ENCODE measurements at regions not wholly inside any gene's neighbourhood (a gene's known extent, or its start where the extent isn't known, plus 50 kb on each side); places are given as distances from the start of the nearest gene placed in this dataset.

GRCh38 chr14:62253911-62254310 lies 491.7 kb downstream of the SNAPC1 start:
- no peak for DNase-seq (ENCODE audit: low read depth, low spot score)

DNA sequence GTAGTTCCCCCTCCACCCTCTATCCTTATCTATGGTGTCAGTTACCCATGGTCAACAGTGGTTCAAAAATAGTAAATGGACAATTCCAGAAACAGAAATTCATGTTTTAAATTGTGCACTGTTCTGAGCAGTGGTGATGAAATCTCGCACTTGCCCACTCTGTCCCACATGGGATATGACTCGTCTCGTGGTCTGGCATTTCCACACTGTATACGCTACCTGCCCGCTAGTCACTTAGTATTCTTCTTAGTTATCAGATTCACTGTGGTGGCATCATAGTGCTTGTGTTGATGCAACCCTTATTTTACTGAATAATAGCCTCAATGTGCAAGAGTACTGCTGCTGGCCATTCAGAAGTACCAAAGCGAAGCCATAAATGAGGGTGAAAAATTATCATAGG lies 507.0 kb downstream of the SNAPC1 start:
- DNase-seq (ENCODE audit: low read depth, low spot score) = no peak

DNA sequence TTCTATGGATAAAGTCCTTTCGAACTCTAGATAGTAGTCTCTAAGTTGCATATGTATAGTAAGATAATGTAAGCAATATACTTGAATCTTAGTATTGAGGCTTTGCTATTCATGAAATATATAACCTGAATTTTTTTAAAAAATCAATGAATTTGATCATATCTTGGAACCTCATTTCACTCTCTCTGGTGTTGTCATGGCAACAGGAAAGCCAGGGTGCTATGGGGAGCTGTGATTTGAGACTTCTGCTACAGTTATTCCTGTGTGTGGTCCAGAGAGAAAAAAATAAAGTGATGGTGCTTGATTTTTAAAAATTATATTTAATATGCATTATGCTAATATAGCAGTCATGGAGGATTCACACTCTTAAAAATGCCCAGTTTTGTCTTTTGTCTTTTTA lies 508.0 kb downstream of the SNAPC1 start:
- no peak for DNase-seq (ENCODE audit: low read depth, low spot score)

DNA sequence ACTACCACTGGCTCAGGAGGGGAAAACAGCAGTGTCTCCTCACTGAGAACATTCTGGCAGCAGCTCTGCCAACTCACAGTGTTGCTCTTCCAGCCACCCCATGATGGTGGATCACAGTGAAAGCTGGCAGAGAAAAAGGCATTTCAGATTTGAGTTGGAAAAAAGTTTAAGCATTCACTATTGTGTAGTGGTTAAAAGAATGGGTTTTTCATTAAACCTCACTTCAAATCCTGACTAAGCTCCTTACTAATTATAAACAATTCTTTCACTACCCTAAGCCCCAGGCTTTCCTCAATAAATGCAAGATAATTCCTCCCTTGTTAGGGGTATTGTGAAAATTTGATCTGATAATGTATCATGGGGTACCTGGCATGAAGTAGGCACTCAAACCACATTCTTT lies 518.1 kb downstream of the SNAPC1 start:
- DNase-seq (ENCODE audit: low read depth, low spot score) = no peak

GRCh38 chr14:62283837-62284236 lies 521.6 kb downstream of the SNAPC1 start:
- no peak for DNase-seq (ENCODE audit: low read depth, low spot score)

GRCh38 chr14:62289471-62289870 lies 527.3 kb downstream of the SNAPC1 start:
- no peak for DNase-seq (ENCODE audit: low read depth, low spot score)

DNA sequence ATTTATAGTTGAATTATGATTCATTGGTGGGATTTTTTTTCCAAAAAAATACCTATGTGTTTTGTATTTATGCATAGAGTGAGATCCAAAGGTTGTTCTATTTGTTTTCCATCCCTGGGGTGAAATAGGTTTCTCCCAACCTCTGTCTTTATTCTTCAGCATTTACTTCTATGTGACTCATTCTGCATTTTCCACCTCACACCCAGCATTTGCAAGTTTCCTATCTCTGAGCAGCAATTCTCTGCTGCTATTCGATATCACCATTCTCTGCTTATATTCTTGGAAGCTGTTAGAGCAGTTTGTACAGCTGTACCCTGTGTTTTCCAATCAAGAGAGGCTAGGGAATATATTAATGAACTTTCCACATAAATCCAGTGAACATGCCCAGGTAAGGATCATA lies 538.9 kb downstream of the SNAPC1 start:
- DNase-seq (ENCODE audit: low read depth, low spot score) = no peak

DNA sequence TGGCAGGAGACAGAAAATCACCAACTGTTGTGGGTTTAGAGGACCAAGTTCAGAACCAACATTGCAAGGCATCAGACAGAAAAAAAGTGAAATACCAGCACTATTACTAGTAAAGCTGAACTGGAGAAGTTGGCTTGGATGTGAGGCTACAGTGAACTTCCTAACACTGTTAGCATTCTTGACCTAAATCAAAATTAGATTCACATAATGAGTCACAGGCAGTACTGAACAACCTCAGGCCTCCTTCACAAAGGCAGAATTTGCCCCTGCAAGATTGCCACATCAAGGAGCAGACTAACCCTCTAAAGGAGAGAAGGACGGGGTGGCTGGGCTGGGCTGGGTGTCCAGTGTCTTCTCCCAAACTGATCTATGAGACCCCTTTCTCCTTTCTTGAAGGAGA lies 539.7 kb downstream of the SNAPC1 start:
- no peak for DNase-seq (ENCODE audit: low read depth, low spot score)

DNA sequence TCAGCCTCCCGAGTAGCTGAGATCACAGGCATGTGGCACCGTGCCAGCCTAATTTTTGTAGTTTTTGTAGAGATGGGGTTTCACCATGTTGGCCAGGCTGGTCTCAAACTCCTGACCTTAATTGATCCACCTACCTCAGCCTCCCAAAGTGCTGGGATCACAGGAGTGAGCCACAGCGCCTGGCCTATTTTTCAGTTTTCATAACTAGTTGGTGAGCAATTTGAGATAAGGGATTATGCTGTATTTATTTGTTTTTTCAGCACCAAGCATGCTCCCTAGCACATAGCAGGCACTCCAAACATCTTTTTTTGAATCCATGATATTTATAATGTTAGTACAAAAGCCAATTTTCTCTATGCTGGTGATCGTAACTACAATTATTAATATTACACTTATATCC lies 541.2 kb downstream of the SNAPC1 start:
- no peak for DNase-seq (ENCODE audit: low read depth, low spot score)

DNA sequence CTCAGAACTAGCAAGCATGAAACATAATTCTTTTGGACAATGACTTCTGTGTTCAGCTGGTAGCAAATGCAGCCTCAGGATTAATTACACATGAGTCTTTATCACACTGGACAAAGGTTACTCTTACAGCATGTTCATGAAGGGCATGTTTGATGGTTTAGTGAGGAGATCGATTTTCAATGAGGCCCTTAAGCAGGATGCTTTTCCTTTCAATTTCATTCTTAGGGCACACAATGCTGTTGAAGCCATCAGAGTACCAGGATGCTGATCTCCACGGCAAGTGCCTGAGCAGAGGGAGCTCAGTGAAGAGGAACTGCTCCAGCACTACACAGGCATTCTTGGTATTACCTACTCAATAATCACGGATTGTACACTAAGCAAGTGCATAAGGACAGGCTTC lies 542.0 kb downstream of the SNAPC1 start:
- no peak for DNase-seq (ENCODE audit: low read depth, low spot score)

DNA sequence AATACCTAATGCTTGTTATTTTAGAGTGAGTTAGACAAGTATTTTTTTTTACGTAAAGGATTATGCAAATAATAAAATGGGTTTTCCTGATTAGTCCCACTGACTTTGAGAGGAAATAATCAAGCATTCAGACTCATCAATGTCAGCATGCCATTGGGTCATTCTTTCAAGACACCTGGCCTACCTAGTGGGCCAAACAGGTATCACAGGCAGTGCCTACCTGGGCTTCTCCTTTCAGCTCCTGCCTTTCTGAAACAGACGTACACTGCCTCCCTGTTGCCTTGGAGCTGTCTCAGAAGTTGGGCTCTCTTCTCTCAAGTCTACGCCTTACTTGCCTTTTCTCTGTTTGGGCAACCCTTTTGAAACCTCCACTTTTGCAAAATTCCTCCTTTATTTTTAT lies 545.6 kb downstream of the SNAPC1 start:
- DNase-seq (ENCODE audit: low read depth, low spot score) = no peak

DNA sequence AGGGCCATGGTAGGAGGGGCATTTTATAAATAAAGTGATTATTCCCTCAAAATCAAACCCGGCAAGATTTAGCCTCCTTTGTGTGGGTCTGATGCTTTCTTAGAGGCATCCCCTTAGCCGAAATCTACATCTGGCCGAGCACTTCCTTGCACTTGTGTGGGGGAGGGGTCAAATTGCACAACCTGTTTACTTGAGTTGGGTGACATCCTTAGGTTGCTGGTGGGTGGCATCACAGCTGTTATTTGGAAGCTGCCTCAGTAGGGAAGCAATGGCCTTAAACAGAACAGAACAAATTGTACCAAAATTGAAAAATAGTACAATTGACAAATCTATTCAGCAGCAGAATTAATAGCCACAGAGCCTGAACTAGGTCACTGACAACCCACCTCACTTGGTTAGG lies 546.1 kb downstream of the SNAPC1 start:
- no peak for DNase-seq (ENCODE audit: low read depth, low spot score)

DNA sequence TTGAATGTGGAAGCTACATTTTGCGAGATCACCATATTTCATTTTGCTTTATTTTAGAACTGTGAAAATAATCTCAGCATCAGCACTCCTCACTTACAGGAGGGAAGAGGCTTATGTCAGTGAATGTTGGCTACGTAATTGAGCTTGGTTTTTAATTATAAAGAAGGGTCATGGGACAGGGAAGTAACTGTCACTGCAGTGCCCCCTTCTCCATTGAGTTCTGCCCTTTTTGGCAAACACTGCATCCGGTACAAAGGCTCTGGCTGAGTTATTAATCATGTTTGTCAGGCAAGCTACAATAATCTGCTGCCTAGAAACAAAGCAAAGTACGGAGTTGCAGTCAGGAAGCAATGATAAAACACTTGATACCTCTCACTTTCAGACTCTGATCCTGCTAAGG lies 546.7 kb downstream of the SNAPC1 start:
- DNase-seq (ENCODE audit: low read depth, low spot score) = no peak

- no peak for DNase-seq (ENCODE audit: low read depth, low spot score)
Measured at GRCh38 chr14:62313212-62313611, 551.0 kb downstream of the SNAPC1 start.

DNA sequence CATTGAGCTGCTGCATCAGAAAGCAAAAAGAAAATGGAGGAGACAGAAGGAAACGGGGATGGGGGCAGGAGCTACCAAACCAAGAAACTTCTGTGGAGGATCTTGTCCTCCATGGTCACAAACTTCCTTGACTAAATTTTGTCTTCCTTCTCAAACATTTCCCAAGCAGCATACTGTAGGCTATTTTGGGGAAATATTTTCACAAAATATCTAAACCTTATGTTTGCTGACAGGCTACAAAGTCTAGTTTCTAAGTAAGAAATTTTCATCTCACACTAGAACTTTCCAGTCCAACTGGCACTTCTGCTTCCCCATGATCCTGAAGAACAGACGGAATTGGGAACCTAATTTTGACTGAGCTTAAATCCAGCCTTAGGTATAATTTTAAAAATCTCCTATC lies 552.0 kb downstream of the SNAPC1 start:
- no peak for DNase-seq (ENCODE audit: low read depth, low spot score)

DNA sequence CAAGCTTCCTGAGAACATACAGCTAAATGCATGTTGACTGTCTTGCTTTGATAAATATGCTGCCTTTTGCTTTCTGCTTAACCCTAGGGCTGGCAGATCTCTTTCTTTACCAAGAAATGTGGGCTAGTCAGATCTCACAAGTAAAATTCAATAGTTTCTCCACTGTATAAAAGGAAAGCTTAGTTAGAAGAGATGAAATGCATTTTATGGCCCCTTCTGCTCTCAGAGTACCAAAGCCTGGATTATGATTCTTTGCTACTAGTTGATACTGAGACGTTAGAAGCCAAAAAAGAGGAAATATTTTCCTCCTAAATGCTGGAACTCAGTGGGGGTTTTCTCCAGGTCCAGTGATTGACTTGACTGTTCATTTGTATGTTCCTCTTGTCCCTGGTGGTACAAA lies 552.7 kb downstream of the SNAPC1 start:
- DNase-seq (ENCODE audit: low read depth, low spot score) = no peak

GRCh38 chr14:62315631-62316030 lies 553.4 kb downstream of the SNAPC1 start:
- DNase-seq (ENCODE audit: low read depth, low spot score) = no peak

- DNase-seq (ENCODE audit: low read depth, low spot score) = no peak
Measured at GRCh38 chr14:62322216-62322615, 560.0 kb downstream of the SNAPC1 start.

DNA sequence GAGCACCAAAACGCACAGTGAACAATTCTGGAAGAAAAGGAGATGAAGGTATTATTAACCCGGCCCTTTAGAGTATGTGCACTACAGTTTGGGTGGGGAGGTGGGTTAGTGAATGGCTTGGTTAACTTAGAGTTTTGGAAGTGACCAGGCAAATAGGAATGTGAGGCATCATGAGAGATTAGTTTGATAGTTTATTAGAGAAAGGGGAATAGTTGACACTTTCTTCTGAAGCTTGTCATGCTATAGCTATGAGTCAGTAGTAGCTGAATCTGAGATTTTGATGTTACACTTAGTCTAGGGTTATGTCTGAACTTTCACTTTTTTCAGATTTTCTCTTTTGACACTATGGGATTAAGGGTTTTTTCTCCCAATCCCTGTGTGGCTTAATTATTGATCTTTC lies 567.2 kb downstream of the SNAPC1 start:
- DNase-seq (ENCODE audit: low read depth, low spot score) = no peak

GRCh38 chr14:62347562-62348011 lies 585.4 kb downstream of the SNAPC1 start:
- DNase-seq (ENCODE audit: low read depth, low spot score) = no peak

DNA sequence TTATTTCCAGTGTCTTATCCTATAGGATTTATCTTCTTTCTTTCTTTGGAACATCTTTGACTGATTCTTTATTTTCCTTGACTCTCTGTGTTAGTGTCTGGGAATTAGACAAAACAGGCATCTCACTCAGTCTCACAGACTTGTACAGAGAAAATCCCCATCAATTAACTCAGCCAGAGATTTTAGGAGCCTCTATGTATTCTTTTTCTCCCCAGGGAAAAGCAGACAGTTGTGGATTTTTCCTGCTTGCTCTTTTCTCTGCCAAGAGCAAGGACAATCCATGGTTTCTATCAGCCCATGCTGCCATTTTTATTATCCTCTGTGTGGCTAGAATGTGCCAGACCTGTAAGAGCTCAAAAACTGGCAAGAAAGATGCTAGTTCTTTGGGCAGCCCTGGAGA lies 595.1 kb downstream of the SNAPC1 start:
- DNase-seq (ENCODE audit: low read depth, low spot score) = no peak

- no peak for DNase-seq (ENCODE audit: low read depth, low spot score)
Measured at GRCh38 chr14:62364161-62364560, 601.9 kb downstream of the SNAPC1 start.

- DNase-seq (ENCODE audit: low read depth, low spot score) = no peak
Measured at GRCh38 chr14:62364800-62365280, 602.6 kb downstream of the SNAPC1 start.

DNA sequence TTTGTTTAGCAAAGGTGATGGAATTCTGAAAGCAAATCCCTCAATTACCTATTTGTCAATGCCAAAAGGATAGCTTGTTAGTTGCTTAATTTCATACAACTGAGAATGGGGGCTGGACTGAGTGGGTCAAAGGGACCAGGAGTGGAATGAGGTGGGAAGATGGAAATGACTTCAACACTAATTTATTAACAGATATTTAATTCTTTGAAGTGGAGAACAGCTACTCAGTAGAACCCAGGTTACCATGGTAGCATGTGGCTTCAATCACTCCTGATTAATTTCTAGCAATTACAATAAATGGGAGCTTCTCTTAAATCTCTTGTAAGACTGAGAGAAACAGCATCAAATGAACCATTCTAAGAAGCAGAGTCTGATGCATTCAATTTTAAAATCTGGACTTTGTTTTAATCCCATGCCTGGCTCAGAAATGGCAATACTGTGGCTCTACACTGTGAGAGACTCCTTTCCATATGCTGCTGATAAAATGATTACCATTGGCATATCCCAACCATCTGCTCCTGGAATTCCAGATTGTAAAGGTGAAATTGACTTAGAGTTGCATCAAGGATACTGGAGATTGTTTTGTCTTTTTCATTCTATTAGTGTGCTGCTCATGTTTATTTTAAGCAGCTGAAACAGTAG lies 607.8 kb downstream of the SNAPC1 start:
- no peak for DNase-seq (ENCODE audit: low read depth, low spot score)

All from ELF-1 (cell line).